Nephron (organoid): ENCODE measurements at regions not wholly inside any gene's neighbourhood (a gene's known extent, or its start where the extent isn't known, plus 50 kb on each side); places are given as distances from the start of the nearest gene placed in this dataset.

Experiments
- H3K27ac Mint-ChIP-seq, 3 experiments: 2 replicates each; pipeline ENCODE4 v1.8.0; 2020; ENCODE audit warnings: mixed read lengths in 3 of 3, mild to moderate bottlenecking in 2 of 3, moderate library complexity in 1 of 3
- H3K27me3 Mint-ChIP-seq: 2 replicates; pipeline ENCODE4 v1.8.0; 2021; ENCODE audit warnings: low read depth, mild to moderate bottlenecking, moderate library complexity, mixed read lengths
- H3K36me3 Mint-ChIP-seq: 2 replicates; pipeline ENCODE4 v1.8.0; 2020; ENCODE audit warnings: low read depth, mixed read lengths
- H3K4me1 Mint-ChIP-seq: 2 replicates; pipeline ENCODE4 v1.8.0; 2020; ENCODE audit warnings: mixed read lengths
- H3K4me3 Mint-ChIP-seq, 3 experiments: 2 replicates each; pipeline ENCODE4 v1.8.0; 2020; ENCODE audit warnings: mild to moderate bottlenecking in 3 of 3, mixed read lengths in 3 of 3, moderate library complexity in 2 of 3
- H3K9me3 Mint-ChIP-seq: 2 replicates; pipeline ENCODE4 v1.8.0; 2020; ENCODE audit warnings: mixed read lengths
- CTCF ChIP-seq, 3 experiments: fragments of 200-600 bp; sonication (generic); IDR thresholded peaks; one replicate each; pipeline ENCODE4 v1.5.0; 2021; ENCODE audit warnings: antibody characterized with exemption in 3 of 3; ENCODE audit not compliant: unreplicated experiment in 3 of 3

GRCh38 chr4:123345137-123345934 lies 51.3 kb upstream of the SPRY1 start:
- no peak for TF ChIP-seq CTCF (IDR thresholded peaks at IDR 0.05; ENCODE audit: unreplicated experiment in 3 of 3)
- no peaks in the 10 kb centered on the region for H3K36me3 Mint-ChIP-seq
- H3K9me3 Mint-ChIP-seq, result no peaks in the 10 kb centered on the region
- peaks cover 41% of the 10 kb centered on the region for H3K4me1 Mint-ChIP-seq
- H3K27ac Mint-ChIP-seq, result peak overlapping the region; percentile 74 to 85 (median 81)
- H3K4me3 Mint-ChIP-seq, result peak overlapping the region in 1 of 3 experiments; percentile 34
- H3K27me3 Mint-ChIP-seq, result no peaks in the 10 kb centered on the region

- Mint-ChIP-seq H3K27ac (peak overlapping the region; percentile 74 to 85 (median 81)), H3K9me3 (no peaks in the 10 kb centered on the region), H3K4me3 (peak overlapping the region in 1 of 3 experiments; percentile 5), H3K27me3 (no peaks in the 10 kb centered on the region), H3K4me1 (peaks cover 43% of the 10 kb centered on the region), H3K36me3 (no peaks in the 10 kb centered on the region)
- TF ChIP-seq CTCF (IDR thresholded peaks at IDR 0.05; ENCODE audit: unreplicated experiment in 3 of 3), result no peak
Measured at GRCh38 chr4:123345935-123346300, 50.7 kb upstream of the SPRY1 start.

- Mint-ChIP-seq H3K36me3 (no peaks in the 10 kb centered on the region), H3K27me3 (no peaks in the 10 kb centered on the region), H3K4me1 (peaks cover 43% of the 10 kb centered on the region), H3K4me3 (peak overlapping the region; percentile 13 to 41 (median 18)), H3K9me3 (no peaks in the 10 kb centered on the region), H3K27ac (peak overlapping the region; percentile 74 to 85 (median 81))
- no peak for TF ChIP-seq CTCF (IDR thresholded peaks at IDR 0.05; ENCODE audit: unreplicated experiment in 3 of 3)
Measured at GRCh38 chr4:123346330-123346940, 50.2 kb upstream of the SPRY1 start.
